Smooth muscle cell (in vitro differentiated cells): ENCODE measurements at regions not wholly inside any gene's neighbourhood (a gene's known extent, or its start where the extent isn't known, plus 50 kb on each side); places are given as distances from the start of the nearest gene placed in this dataset.

Experiments
- DNase-seq: peaks from one replicate; lab custom pipeline; 2025; ENCODE audit not compliant: unreplicated experiment; lab: John Stamatoyannopoulos, UW
- H2AFZ ChIP-seq: fragments of 200-600 bp; sonication (generic); 2 replicates; pipeline ENCODE4 v1.6.0; 2016; ENCODE audit warnings: antibody characterized with exemption, low read depth, mild to moderate bottlenecking
- H3F3A ChIP-seq: fragments of 200-600 bp; sonication (generic); 2 replicates; pipeline ENCODE4 v1.6.0; 2017; ENCODE audit warnings: antibody characterized with exemption, low read depth
- H3K27ac ChIP-seq: fragments of 200-600 bp; sonication (generic); 2 replicates; pipeline ENCODE4 v1.5.1; 2016; ENCODE audit warnings: low read depth, mild to moderate bottlenecking
- H3K27me3 ChIP-seq: fragments of 200-600 bp; sonication (generic); 2 replicates; pipeline ENCODE4 v1.6.1; 2016; ENCODE audit warnings: low read depth, mild to moderate bottlenecking
- H3K36me3 ChIP-seq: fragments of 200-600 bp; sonication (generic); 2 replicates; pipeline ENCODE4 v1.5.1; 2016; ENCODE audit warnings: low read depth
- H3K4me1 ChIP-seq: fragments of 200-600 bp; sonication (generic); 2 replicates; pipeline ENCODE4 v1.5.1; 2016; ENCODE audit warnings: low read depth
- H3K4me2 ChIP-seq: fragments of 200-600 bp; sonication (generic); 2 replicates; pipeline ENCODE4 v1.6.0; 2016; ENCODE audit warnings: mild to moderate bottlenecking
- H3K4me3 ChIP-seq: fragments of 200-600 bp; sonication (generic); 2 replicates; pipeline ENCODE4 v1.5.1; 2016; ENCODE audit warnings: mild to moderate bottlenecking
- H3K79me2 ChIP-seq: fragments of 200-600 bp; sonication (generic); 2 replicates; pipeline ENCODE4 v1.6.0; 2016; ENCODE audit warnings: low read depth, mild to moderate bottlenecking
- H3K9ac ChIP-seq: fragments of 200-600 bp; sonication (generic); 2 replicates; pipeline ENCODE4 v1.6.0; 2016; ENCODE audit warnings: low read depth
- H3K9me3 ChIP-seq: fragments of 200-600 bp; sonication (generic); replicated peaks from 2 replicates; pipeline ENCODE4 v1.5.1; 2016; ENCODE audit warnings: low read depth
- H4K20me1 ChIP-seq: fragments of 200-600 bp; sonication (generic); 2 replicates; pipeline ENCODE4 v1.6.0; 2016; ENCODE audit warnings: low read depth
- WGBS: methylation state at CpG from one replicate; pipeline ENCODE4 v1.1.7; 2016; ENCODE audit warnings: low lambda C conversion rate; 5-methylcytosine and 5-hydroxymethylcytosine counted together
- TF ChIP-seq, protein P1 (sequence below): fragments of 200-600 bp; sonication (generic); IDR thresholded peaks from 2 replicates; pipeline ENCODE4 v1.5.1; 2017; ENCODE audit warnings: borderline replicate concordance, mild to moderate bottlenecking, antibody characterized with exemption; ENCODE audit not compliant: insufficient read depth, poor library complexity, severe bottlenecking

GRCh38 chr12:30074916-30075315 is 291.2 kb upstream of the TMTC1 start:
- Histone ChIP-seq H3K9me3 (no peaks in the 10 kb centered on the region), H3K27me3 (no peaks in the 10 kb centered on the region), H3K4me2 (no peak overlapping the region), H3K79me2 (no peaks in the 10 kb centered on the region), H3F3A (no peaks in the 10 kb centered on the region), H3K9ac (no peak overlapping the region), H2AFZ (no peak overlapping the region), H4K20me1 (no peaks in the 10 kb centered on the region), H3K27ac (no peak overlapping the region), H3K36me3 (no peaks in the 10 kb centered on the region), H3K4me3 (no peak overlapping the region), H3K4me1 (no peaks in the 10 kb centered on the region)
- DNase-seq = no peak
- TF ChIP-seq, protein P1, sequence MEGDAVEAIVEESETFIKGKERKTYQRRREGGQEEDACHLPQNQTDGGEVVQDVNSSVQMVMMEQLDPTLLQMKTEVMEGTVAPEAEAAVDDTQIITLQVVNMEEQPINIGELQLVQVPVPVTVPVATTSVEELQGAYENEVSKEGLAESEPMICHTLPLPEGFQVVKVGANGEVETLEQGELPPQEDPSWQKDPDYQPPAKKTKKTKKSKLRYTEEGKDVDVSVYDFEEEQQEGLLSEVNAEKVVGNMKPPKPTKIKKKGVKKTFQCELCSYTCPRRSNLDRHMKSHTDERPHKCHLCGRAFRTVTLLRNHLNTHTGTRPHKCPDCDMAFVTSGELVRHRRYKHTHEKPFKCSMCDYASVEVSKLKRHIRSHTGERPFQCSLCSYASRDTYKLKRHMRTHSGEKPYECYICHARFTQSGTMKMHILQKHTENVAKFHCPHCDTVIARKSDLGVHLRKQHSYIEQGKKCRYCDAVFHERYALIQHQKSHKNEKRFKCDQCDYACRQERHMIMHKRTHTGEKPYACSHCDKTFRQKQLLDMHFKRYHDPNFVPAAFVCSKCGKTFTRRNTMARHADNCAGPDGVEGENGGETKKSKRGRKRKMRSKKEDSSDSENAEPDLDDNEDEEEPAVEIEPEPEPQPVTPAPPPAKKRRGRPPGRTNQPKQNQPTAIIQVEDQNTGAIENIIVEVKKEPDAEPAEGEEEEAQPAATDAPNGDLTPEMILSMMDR = no peak
- WGBS = 92% methylated on average over 1 of the region's 1 CpG

DNA sequence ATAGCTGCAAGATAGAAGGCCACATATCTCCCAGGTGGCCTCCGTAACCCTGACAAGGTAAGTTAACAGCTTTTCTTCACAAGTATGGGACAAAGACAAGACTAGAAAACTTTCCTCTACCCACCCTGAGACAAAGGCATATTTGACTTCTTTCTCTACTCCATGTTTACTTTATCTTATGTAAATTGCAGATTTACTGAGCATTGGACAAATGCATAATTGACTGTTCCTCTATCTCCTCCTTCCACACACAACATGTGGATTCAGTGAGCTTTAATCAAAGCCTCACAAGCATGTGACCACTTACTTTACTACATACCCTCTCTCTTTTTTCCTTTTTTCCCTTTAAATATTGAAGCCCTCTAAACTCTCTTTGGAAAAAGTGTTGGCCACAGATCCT is 289.1 kb upstream of the TMTC1 start:
- Histone ChIP-seq H3K27me3 (no peaks in the 10 kb centered on the region), H4K20me1 (no peaks in the 10 kb centered on the region), H3K36me3 (no peaks in the 10 kb centered on the region), H3K9me3 (no peaks in the 10 kb centered on the region), H3K79me2 (no peaks in the 10 kb centered on the region), H3F3A (no peaks in the 10 kb centered on the region), H3K4me3 (no peak overlapping the region), H3K4me2 (no peak overlapping the region), H3K4me1 (no peaks in the 10 kb centered on the region), H2AFZ (no peak overlapping the region), H3K27ac (no peak overlapping the region), H3K9ac (no peak overlapping the region)
- 75% methylated on average over 1 of the region's 1 CpG for WGBS
- TF ChIP-seq, protein P1 = no peak
- no peak for DNase-seq

- H3K4me2 ChIP-seq = no peak overlapping the region
- no peak for DNase-seq
- H3K9ac ChIP-seq = no peak overlapping the region
- TF ChIP-seq, protein P1 = no peak
- H3K36me3 ChIP-seq = no peaks in the 10 kb centered on the region
- no peaks in the 10 kb centered on the region for H4K20me1 ChIP-seq
- H3K4me3 ChIP-seq = no peak overlapping the region
- no peaks in the 10 kb centered on the region for H3F3A ChIP-seq
- H3K4me1 ChIP-seq = no peaks in the 10 kb centered on the region
- H3K79me2 ChIP-seq = no peaks in the 10 kb centered on the region
- no peaks in the 10 kb centered on the region for H3K27me3 ChIP-seq
- WGBS = 93% methylated on average over 2 of the region's 2 CpGs
- no peak overlapping the region for H3K27ac ChIP-seq
- H2AFZ ChIP-seq = no peak overlapping the region
- H3K9me3 ChIP-seq = no peaks in the 10 kb centered on the region
Observed at GRCh38 chr12:30067146-30067545, 283.4 kb upstream of the TMTC1 start.

DNA sequence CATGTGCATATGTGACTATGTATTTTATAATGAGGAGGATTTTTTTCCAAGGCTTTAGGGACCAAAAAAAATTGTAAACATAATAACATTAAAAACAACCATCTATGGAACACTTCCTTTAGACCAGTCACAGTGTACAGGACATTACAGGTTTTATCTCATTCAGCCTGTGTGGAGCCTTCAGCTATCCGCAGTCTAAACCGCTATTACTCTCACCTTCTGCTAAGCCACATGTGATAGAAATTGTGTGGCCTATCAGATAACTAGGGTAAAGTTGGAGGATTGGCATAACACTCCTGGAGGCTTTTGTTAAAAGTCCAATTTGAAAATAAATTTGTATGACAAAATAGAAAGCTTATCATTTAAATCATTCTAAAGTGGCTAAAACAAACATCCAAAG is 281.2 kb upstream of the TMTC1 start:
- Histone ChIP-seq H3K4me2 (no peak overlapping the region), H3K27me3 (no peaks in the 10 kb centered on the region), H4K20me1 (no peaks in the 10 kb centered on the region), H3K79me2 (no peaks in the 10 kb centered on the region), H3F3A (no peaks in the 10 kb centered on the region), H2AFZ (no peak overlapping the region), H3K4me3 (no peak overlapping the region), H3K9ac (no peak overlapping the region), H3K4me1 (no peaks in the 10 kb centered on the region), H3K36me3 (no peaks in the 10 kb centered on the region), H3K9me3 (no peaks in the 10 kb centered on the region), H3K27ac (no peak overlapping the region)
- DNase-seq = no peak
- TF ChIP-seq, protein P1 = no peak
- 75% methylated on average over 2 of the region's 2 CpGs for WGBS
